ENCODE measurements at regions not wholly inside any gene's neighbourhood (a gene's known extent, or its start where the extent isn't known, plus 50 kb on each side); places are given as distances from the start of the nearest gene placed in this dataset.
"Not testable (repeated sequence)": the region's sequence is repeated elsewhere in the genome, so short reads cannot be mapped to it uniquely, and the experiment has no call there.

- no peak overlapping the region for H3K27ac Mint-ChIP-seq
- intact Hi-C loops (cut with DNase I, micrococcal nuclease), result no loop called here
- peaks cover 5% of the 10 kb centered on the region for H3K9me3 Mint-ChIP-seq (ENCODE audit: low read depth)
- H3K4me1 Mint-ChIP-seq, result no peaks in the 10 kb centered on the region
- H3K4me3 Mint-ChIP-seq, result no peak overlapping the region
- ChIA-PET CTCF (no interaction called here), POLR2A (no interaction called here)
- H3K36me3 Mint-ChIP-seq (ENCODE audit: low read depth), result no peaks in the 10 kb centered on the region
- H3K27me3 Mint-ChIP-seq, result no peaks in the 10 kb centered on the region
- DNase-seq, result no peak
- no peak for ATAC-seq
These were observed 247.8 kb upstream of the POU3F4 start for GRCh38 chrX:83260288-83260687.

- CTCF ChIA-PET; H3K4me1 Mint-ChIP-seq; H3K27ac Mint-ChIP-seq; H3K4me3 Mint-ChIP-seq; H3K27me3 Mint-ChIP-seq; DNase-seq; ATAC-seq; H3K9me3 Mint-ChIP-seq (ENCODE audit: low read depth); intact Hi-C loops (cut with DNase I, micrococcal nuclease); H3K36me3 Mint-ChIP-seq (ENCODE audit: low read depth); POLR2A ChIA-PET: not testable (repeated sequence)
These were observed 245.9 kb upstream of the POU3F4 start for GRCh38 chrX:83262218-83262617.

GRCh38 chrX:83278988-83279387 lies 229.1 kb upstream of the POU3F4 start:
- no peaks in the 10 kb centered on the region for H3K36me3 Mint-ChIP-seq (ENCODE audit: low read depth)
- POLR2A ChIA-PET, result no interaction called here

GRCh38 chrX:83286627-83287026 lies 221.5 kb upstream of the POU3F4 start:
- H3K4me1 Mint-ChIP-seq; H3K36me3 Mint-ChIP-seq (ENCODE audit: low read depth); POLR2A ChIA-PET; H3K27me3 Mint-ChIP-seq; DNase-seq; intact Hi-C loops (cut with DNase I, micrococcal nuclease); CTCF ChIA-PET; H3K4me3 Mint-ChIP-seq; H3K9me3 Mint-ChIP-seq (ENCODE audit: low read depth); H3K27ac Mint-ChIP-seq; ATAC-seq: not testable (repeated sequence)

More at GRCh38 chrX:83278988-83279387, 229.1 kb upstream of the POU3F4 start:
- DNase-seq, result no peak
- Mint-ChIP-seq H3K4me1 (no peaks in the 10 kb centered on the region), H3K27ac (no peak overlapping the region), H3K9me3 (ENCODE audit: low read depth) (no peaks in the 10 kb centered on the region), H3K4me3 (no peak overlapping the region), H3K27me3 (no peaks in the 10 kb centered on the region)
- CTCF ChIA-PET, result no interaction called here
- intact Hi-C loops (cut with DNase I, micrococcal nuclease), result no loop called here
- ATAC-seq, result no peak

GRCh38 chrX:83305381-83305780 lies 202.7 kb upstream of the POU3F4 start:
- ATAC-seq, result no peak
- no peak for DNase-seq
- H3K4me1 Mint-ChIP-seq, result no peaks in the 10 kb centered on the region
- H3K36me3 Mint-ChIP-seq (ENCODE audit: low read depth), result no peaks in the 10 kb centered on the region
- no peak overlapping the region for H3K4me3 Mint-ChIP-seq
- no peak overlapping the region for H3K27ac Mint-ChIP-seq
- no peaks in the 10 kb centered on the region for H3K9me3 Mint-ChIP-seq (ENCODE audit: low read depth)
- CTCF ChIA-PET, result no interaction called here
- no peaks in the 10 kb centered on the region for H3K27me3 Mint-ChIP-seq
- POLR2A ChIA-PET, result no interaction called here
- intact Hi-C loops (cut with DNase I, micrococcal nuclease), result no loop called here

GRCh38 chrX:83319023-83319422 lies 189.1 kb upstream of the POU3F4 start:
- H3K27ac Mint-ChIP-seq, result no peak overlapping the region
- no peak for ATAC-seq
- POLR2A ChIA-PET, result no interaction called here
- CTCF ChIA-PET, result no interaction called here
- DNase-seq, result no peak
- no peaks in the 10 kb centered on the region for H3K9me3 Mint-ChIP-seq (ENCODE audit: low read depth)
- H3K27me3 Mint-ChIP-seq, result no peaks in the 10 kb centered on the region
- intact Hi-C loops (cut with DNase I, micrococcal nuclease), result no loop called here
- H3K4me1 Mint-ChIP-seq, result no peaks in the 10 kb centered on the region
- no peak overlapping the region for H3K4me3 Mint-ChIP-seq
- H3K36me3 Mint-ChIP-seq (ENCODE audit: low read depth), result no peaks in the 10 kb centered on the region

- POLR2A ChIA-PET, result no interaction called here
- Mint-ChIP-seq H3K27me3 (no peaks in the 10 kb centered on the region), H3K27ac (no peak overlapping the region), H3K4me3 (no peak overlapping the region), H3K4me1 (no peaks in the 10 kb centered on the region), H3K9me3 (ENCODE audit: low read depth) (peaks cover 4% of the 10 kb centered on the region), H3K36me3 (ENCODE audit: low read depth) (no peaks in the 10 kb centered on the region)
- intact Hi-C loops (cut with DNase I, micrococcal nuclease), result no loop called here
- DNase-seq, result no peak
- ATAC-seq, result no peak
- CTCF ChIA-PET, result no interaction called here
These were observed 181.6 kb upstream of the POU3F4 start for GRCh38 chrX:83326539-83326938.

- intact Hi-C loops (cut with DNase I, micrococcal nuclease), result no loop called here
- no peak overlapping the region for H3K4me3 Mint-ChIP-seq
- DNase-seq (no peak), ATAC-seq (no peak)
- ChIA-PET POLR2A (no interaction called here), CTCF (no interaction called here)
- no peaks in the 10 kb centered on the region for H3K4me1 Mint-ChIP-seq
- H3K27me3 Mint-ChIP-seq, result no peaks in the 10 kb centered on the region
- H3K27ac Mint-ChIP-seq, result no peak overlapping the region
- H3K36me3 Mint-ChIP-seq (ENCODE audit: low read depth), result no peaks in the 10 kb centered on the region
- H3K9me3 Mint-ChIP-seq (ENCODE audit: low read depth), result no peaks in the 10 kb centered on the region
These were observed 174.3 kb upstream of the POU3F4 start for GRCh38 chrX:83333813-83334212.

- intact Hi-C loops (cut with DNase I, micrococcal nuclease), result no loop called here
- Mint-ChIP-seq H3K27me3 (no peaks in the 10 kb centered on the region), H3K4me3 (no peak overlapping the region), H3K36me3 (ENCODE audit: low read depth) (no peaks in the 10 kb centered on the region), H3K4me1 (no peaks in the 10 kb centered on the region), H3K27ac (no peak overlapping the region), H3K9me3 (ENCODE audit: low read depth) (no peaks in the 10 kb centered on the region)
- ChIA-PET CTCF (no interaction called here), POLR2A (no interaction called here)
- DNase-seq, result no peak
- ATAC-seq, result no peak
These were observed 171.6 kb upstream of the POU3F4 start for GRCh38 chrX:83336454-83336853.

- no peak for DNase-seq
- no peaks in the 10 kb centered on the region for H3K27me3 Mint-ChIP-seq
- intact Hi-C loops (cut with DNase I, micrococcal nuclease), result no loop called here
- CTCF ChIA-PET, result no interaction called here
- no peaks in the 10 kb centered on the region for H3K4me1 Mint-ChIP-seq
- ATAC-seq, result no peak
- no peaks in the 10 kb centered on the region for H3K9me3 Mint-ChIP-seq (ENCODE audit: low read depth)
- no peaks in the 10 kb centered on the region for H3K36me3 Mint-ChIP-seq (ENCODE audit: low read depth)
- POLR2A ChIA-PET, result no interaction called here
- H3K4me3 Mint-ChIP-seq, result no peak overlapping the region
- H3K27ac Mint-ChIP-seq, result no peak overlapping the region
These were observed 168.4 kb upstream of the POU3F4 start for GRCh38 chrX:83339724-83340123.

GRCh38 chrX:83345298-83345697 lies 162.8 kb upstream of the POU3F4 start:
- Mint-ChIP-seq H3K4me3 (no peak overlapping the region), H3K4me1 (no peaks in the 10 kb centered on the region), H3K36me3 (ENCODE audit: low read depth) (no peaks in the 10 kb centered on the region), H3K27me3 (no peaks in the 10 kb centered on the region), H3K9me3 (ENCODE audit: low read depth) (no peaks in the 10 kb centered on the region), H3K27ac (no peak overlapping the region)
- no peak for ATAC-seq
- POLR2A ChIA-PET, result no interaction called here
- intact Hi-C loops (cut with DNase I, micrococcal nuclease), result no loop called here
- DNase-seq, result no peak
- CTCF ChIA-PET, result interaction anchor here (0.9 kb wide), 1 partner anchor 8 kb away, joined by 4 read pairs; no protein-coding TSS in a partner anchor

All from activated CD4-positive, alpha-beta T cell treated with anti-CD3 and anti-CD28 coated beads for 36 hours (primary cell).